ENCODE measurements at regions not wholly inside any gene's neighbourhood (a gene's known extent, or its start where the extent isn't known, plus 50 kb on each side); places are given as distances from the start of the nearest gene placed in this dataset.

DNA sequence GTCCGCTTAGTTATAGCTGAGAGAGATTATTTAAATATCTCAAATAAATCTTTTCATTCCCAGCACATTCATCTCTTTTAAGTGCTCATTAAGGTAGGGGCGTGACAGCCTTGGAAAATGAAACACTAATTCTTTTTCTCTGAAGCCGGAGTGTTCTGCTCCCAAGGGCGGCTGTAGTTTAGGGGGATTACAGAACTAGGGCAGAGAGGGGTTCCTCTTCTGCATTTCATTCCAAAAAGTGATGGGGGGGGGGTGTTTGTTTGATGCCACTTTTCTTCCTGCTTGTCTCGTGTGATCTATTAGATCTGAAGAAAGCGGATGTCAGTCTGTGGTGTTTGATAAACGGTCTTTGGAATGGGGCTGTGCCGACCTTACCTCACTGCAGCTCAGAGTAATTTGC is 506.5 kb upstream of the MGMT start:
- ATAC-seq (replicated peaks) = no peak
- no peaks in the 10 kb centered on the region for H3K36me3 Mint-ChIP-seq
- no peak overlapping the region for H3K27ac Mint-ChIP-seq

DNA sequence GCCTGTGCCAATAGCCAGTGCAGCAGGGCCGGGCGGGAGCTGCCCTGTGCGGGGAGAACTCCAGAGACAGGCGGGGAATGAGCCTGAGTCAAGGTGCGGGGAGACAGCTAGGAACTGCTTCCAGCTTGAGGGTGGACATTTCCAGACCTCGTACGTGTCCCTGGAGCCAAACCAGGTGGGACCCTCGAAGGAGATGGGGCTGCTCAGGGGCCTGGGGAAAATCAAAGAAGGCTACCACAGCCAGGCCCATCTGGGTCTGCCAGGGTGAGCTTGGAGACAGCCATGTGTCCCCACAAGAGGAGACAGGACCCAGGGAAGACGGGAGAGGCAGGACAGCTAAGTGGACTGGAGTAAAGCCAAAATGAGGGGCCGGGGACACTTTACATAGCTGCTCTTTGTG is 504.9 kb upstream of the MGMT start:
- no peak overlapping the region for H3K27ac Mint-ChIP-seq
- peaks cover 0 to 4% of the 10 kb centered on the region in 2 donors for H3K27me3 Mint-ChIP-seq
- H3K4me1 Mint-ChIP-seq = no peaks in the 10 kb centered on the region
- no peak for DNase-seq
- H3K4me3 Mint-ChIP-seq = no peak overlapping the region
- ATAC-seq (replicated peaks) = no peak
- no peaks in the 10 kb centered on the region for H3K36me3 Mint-ChIP-seq
- peaks cover 0 to 7% of the 10 kb centered on the region in 2 donors for H3K9me3 Mint-ChIP-seq

More for the DNA sequence above, 506.5 kb upstream of the MGMT start:
- Mint-ChIP-seq H3K4me3 (no peak overlapping the region), H3K9me3 (peaks cover 0 to 7% of the 10 kb centered on the region in 2 donors), H3K27me3 (peaks cover 0 to 4% of the 10 kb centered on the region in 2 donors), H3K4me1 (no peaks in the 10 kb centered on the region)
- no peak for DNase-seq

DNA sequence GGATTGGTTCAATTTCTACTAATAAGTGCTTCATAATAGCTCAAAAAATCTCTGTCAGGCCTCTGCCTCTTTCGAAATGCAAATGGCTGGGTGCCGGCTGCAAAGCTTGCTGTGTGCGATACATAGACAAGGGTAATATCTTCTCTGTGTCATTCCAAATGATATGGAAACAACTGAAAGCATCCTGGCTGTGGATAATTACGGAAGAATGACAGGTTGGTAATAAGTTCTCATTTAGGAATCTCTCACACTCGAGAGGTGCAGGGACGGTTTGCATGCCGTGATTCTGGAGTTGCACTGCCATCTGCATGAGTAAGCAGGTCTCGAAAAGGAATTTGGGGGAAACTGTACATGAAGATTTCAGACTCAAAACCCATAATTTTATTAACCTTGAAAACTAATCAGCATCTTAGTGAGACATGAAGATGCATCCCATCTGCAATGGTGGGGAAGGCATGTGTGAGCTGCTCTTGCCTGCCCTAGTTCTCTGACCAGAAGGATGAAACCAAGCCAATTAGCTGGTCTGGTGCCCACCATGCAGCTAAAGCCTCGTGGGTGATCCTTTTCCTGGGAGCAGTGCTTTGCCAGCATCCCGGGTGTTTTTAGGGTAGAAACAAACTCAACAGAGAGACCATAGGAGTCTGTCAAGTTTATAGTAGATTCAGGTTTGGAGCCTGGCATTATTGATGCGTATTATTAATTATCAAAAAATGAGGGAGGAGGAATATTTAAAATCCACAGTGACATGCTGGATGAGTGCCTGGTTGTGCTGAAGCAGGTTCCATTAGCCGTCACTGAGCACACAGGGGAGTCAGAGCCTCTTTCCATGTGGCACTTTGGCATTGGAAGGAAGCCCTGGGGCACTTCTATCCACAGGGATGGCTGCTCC is 503.6 kb upstream of the MGMT start:
- no peak overlapping the region for H3K27ac Mint-ChIP-seq
- DNase-seq (no peak), ATAC-seq (replicated peaks) (no peak)
- H3K36me3 Mint-ChIP-seq = no peaks in the 10 kb centered on the region
- H3K27me3 Mint-ChIP-seq = peaks cover 0 to 4% of the 10 kb centered on the region in 2 donors
- H3K9me3 Mint-ChIP-seq = peaks cover 0 to 7% of the 10 kb centered on the region in 2 donors
- H3K4me1 Mint-ChIP-seq = no peaks in the 10 kb centered on the region
- H3K4me3 Mint-ChIP-seq = no peak overlapping the region

DNA sequence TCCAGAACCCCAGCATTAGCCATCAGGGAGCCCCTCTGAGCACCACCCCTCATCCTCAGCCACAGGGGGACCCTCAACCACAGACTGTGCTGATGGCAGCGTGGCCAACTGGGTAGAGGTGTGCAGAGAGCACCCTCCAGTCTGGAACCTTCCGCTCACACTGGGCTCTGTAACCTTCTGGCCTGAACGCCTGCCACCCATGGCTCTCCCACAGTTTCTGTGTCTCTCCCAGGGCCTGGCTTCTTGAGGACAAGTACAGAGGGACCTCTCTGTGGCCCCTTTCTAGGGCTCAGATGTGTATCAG is 503.0 kb upstream of the MGMT start:
- no peaks in the 10 kb centered on the region for H3K36me3 Mint-ChIP-seq
- DNase-seq = no peak
- H3K4me3 Mint-ChIP-seq = no peak overlapping the region
- no peak for ATAC-seq (replicated peaks)
- H3K27me3 Mint-ChIP-seq = peaks cover 0 to 4% of the 10 kb centered on the region in 2 donors
- no peak overlapping the region for H3K27ac Mint-ChIP-seq
- H3K9me3 Mint-ChIP-seq = peaks cover 0 to 7% of the 10 kb centered on the region in 2 donors
- no peaks in the 10 kb centered on the region for H3K4me1 Mint-ChIP-seq

DNA sequence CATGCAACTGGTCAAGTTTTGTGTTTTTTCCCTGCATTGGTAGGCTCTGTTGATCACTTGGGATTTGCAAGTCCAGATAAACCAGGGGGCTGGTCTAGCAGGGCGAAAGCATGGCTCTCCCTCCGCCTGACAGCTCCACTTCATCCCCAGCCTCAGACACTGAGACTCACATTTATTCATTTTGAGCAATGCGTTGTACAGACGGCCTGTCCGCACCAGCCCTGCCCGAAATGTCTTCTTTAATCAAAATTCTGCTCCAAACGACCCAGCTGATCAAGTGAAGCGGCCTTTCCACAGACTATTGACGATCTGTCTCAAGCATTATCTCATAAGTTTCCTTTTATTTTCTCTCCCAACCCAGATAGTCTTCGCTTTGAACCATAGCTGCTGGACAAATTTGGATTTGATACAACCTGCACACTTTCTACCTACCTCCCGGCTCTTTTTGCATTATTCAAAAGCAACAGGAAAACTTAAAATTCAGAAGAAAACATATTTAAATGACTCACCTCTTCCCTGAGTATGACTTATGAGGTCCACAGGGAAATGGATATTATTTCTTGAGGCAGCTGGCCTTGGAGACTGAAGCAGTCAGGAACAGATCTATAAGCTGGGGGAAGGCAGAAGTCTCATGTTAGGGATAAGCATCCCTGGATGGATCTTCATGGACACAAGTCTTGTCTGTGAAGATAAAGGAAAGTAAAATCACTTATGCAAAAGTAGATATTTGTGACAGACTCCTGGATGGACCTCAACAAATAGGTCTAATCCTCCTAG is 498.9 kb upstream of the MGMT start:
- Mint-ChIP-seq H3K4me1 (no peaks in the 10 kb centered on the region), H3K27ac (no peak overlapping the region)

DNA sequence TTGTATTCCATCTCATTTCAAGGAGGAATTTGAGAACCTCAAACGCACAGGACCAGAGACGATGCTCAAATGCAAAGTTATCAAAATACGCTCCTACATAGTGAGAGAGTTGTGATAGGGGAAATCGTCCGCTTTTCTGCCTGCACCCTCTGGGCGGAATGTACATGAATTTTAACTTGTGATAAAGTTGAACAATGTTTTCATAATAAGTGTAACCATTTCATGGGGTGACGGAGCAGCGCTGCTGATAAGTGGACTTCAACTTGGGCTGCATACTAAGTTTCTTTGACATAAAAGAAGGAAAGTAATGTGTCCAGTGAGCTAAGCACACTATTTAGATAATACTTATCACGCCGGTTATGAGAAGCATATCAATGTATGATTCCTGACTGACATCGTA is 497.5 kb upstream of the MGMT start:
- Mint-ChIP-seq H3K4me3 (no peak overlapping the region), H3K36me3 (no peaks in the 10 kb centered on the region), H3K4me1 (no peaks in the 10 kb centered on the region), H3K27ac (no peak overlapping the region), H3K27me3 (no peaks in the 10 kb centered on the region), H3K9me3 (peaks cover 0 to 7% of the 10 kb centered on the region in 2 donors)
- ATAC-seq (replicated peaks) (no peak), DNase-seq (no peak)

More for the DNA sequence above, 498.9 kb upstream of the MGMT start:
- DNase-seq (no peak), ATAC-seq (replicated peaks) (no peak)
- Mint-ChIP-seq H3K4me3 (no peak overlapping the region), H3K9me3 (peaks cover 0 to 7% of the 10 kb centered on the region in 2 donors), H3K36me3 (no peaks in the 10 kb centered on the region), H3K27me3 (no peaks in the 10 kb centered on the region)

DNA sequence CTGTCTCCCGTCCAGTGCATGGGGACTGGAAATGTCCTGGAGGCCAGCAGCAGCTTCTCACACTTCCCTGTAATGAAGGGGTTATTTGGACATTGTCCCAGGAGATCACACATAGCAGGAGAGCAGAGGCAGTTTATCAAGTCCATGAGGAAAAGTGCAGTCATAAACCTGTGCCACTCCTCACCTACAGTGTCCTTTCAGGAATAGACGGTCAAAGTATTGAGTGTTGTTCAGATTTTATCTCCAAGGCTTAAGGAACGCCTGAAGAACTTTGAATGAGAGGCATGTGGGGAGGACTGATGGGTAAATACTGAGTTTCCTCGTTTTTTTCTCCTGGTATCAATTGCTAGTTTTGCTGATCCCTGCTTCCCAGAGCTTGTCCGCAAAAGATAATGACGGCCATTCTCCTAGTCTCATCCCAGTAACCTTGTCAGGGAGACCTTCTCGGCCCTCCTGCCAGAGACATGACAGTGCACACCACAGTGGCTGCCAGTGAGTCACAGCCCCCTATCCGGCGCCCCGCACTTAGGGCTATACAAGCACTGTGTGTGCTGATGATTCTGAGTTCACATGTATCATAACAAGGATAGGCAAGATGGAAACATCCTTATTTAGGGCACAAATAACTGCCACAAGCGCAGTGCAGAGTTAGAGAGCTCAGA is 495.5 kb upstream of the MGMT start:
- Mint-ChIP-seq H3K36me3 (no peaks in the 10 kb centered on the region), H3K27ac (no peak overlapping the region), H3K4me1 (no peaks in the 10 kb centered on the region), H3K4me3 (no peak overlapping the region), H3K9me3 (no peaks in the 10 kb centered on the region), H3K27me3 (no peaks in the 10 kb centered on the region)
- ATAC-seq (replicated peaks) (no peak), DNase-seq (no peak)

DNA sequence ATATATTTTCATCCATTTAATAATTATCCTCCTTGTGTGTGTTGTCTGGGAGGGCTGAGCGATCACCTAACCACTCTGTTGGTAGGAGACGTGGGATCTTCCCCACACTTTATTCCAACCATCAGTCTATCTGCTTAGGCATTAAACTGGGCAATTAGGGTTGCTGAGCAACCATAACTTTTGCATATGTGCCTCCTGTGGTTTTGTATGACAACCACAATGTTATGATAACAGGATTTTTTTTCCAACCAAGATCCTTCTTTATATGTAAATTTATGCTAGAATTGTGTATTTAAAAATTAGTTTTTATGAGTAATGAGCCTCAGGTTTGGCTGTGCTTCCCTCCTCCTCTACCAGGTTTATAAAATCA is 495.0 kb upstream of the MGMT start:
- no peak overlapping the region for H3K4me3 Mint-ChIP-seq
- H3K9me3 Mint-ChIP-seq = no peaks in the 10 kb centered on the region
- H3K27ac Mint-ChIP-seq = no peak overlapping the region
- no peaks in the 10 kb centered on the region for H3K4me1 Mint-ChIP-seq
- H3K27me3 Mint-ChIP-seq = no peaks in the 10 kb centered on the region
- no peak for ATAC-seq (replicated peaks)
- no peaks in the 10 kb centered on the region for H3K36me3 Mint-ChIP-seq
- no peak for DNase-seq

DNA sequence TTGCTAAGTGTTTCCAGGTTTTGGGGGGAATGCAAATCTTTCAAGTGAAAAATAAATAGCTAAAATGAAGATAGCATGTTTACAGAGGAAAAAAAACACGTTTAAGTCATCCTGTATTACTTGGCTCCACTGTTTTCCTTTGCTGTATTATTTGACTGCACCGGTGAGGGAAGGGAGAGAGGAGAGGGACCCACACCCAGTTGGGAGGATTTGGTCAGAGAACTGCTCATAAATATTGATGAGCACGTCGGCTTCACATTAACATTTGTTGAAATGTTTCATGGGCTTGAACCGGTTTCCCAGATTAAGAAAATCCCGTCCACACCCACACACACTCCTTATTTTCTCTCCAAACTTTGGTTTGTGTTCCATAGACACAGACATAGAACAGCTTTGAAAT is 493.8 kb upstream of the MGMT start:
- Mint-ChIP-seq H3K9me3 (no peaks in the 10 kb centered on the region), H3K27ac (no peak overlapping the region), H3K36me3 (no peaks in the 10 kb centered on the region), H3K4me3 (no peak overlapping the region), H3K4me1 (no peaks in the 10 kb centered on the region), H3K27me3 (no peaks in the 10 kb centered on the region)
- DNase-seq (no peak), ATAC-seq (replicated peaks) (no peak)

DNA sequence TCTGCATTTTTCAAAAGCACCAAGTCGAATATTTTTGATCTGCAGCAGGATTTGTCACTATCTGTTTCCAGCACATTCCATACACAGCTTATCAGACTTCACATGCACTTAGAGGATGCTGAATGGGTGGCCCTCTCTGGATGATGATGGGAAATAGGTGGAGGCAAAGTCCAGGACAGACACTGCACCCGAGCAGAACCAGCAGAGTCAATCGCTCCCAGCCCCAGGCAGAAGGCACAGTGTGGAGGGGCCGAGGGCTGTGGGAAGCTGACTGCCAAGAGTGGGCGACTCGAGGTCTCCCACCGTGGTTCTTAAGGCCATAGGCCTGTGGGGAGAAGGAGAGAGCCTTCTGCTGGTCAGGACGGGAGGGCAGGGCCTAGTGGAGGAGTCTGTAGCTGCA is 490.2 kb upstream of the MGMT start:
- no peaks in the 10 kb centered on the region for H3K4me1 Mint-ChIP-seq

DNA sequence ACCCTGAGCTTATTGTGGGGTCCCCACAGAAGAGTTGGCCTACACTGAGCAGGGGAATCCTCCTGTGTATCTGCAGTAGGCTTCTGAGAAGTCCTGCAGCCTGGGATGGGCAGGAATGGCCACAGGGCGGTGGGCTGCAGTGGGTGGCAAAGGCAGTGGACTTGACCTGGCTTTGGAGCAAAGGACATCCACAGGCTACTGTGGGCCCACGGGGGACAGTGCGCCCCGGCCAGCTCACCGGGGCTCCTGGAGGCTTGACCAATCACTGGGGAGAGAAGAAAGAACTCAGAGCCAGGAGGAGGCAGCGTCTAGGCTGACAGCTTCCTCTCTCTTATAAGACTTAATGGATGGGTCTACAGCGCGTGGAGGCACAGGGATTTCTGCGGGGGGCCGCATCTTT is 488.8 kb upstream of the MGMT start:
- DNase-seq = no peak
- no peak overlapping the region for H3K27ac Mint-ChIP-seq
- no peaks in the 10 kb centered on the region for H3K27me3 Mint-ChIP-seq
- H3K9me3 Mint-ChIP-seq = no peaks in the 10 kb centered on the region
- no peak for ATAC-seq (replicated peaks)
- no peaks in the 10 kb centered on the region for H3K36me3 Mint-ChIP-seq
- no peak overlapping the region for H3K4me3 Mint-ChIP-seq
- H3K4me1 Mint-ChIP-seq = no peaks in the 10 kb centered on the region

More for the DNA sequence above, 490.2 kb upstream of the MGMT start:
- ATAC-seq (replicated peaks) = no peak
- Mint-ChIP-seq H3K27ac (no peak overlapping the region), H3K4me3 (no peak overlapping the region), H3K9me3 (no peaks in the 10 kb centered on the region), H3K27me3 (no peaks in the 10 kb centered on the region), H3K36me3 (no peaks in the 10 kb centered on the region)
- no peak for DNase-seq

DNA sequence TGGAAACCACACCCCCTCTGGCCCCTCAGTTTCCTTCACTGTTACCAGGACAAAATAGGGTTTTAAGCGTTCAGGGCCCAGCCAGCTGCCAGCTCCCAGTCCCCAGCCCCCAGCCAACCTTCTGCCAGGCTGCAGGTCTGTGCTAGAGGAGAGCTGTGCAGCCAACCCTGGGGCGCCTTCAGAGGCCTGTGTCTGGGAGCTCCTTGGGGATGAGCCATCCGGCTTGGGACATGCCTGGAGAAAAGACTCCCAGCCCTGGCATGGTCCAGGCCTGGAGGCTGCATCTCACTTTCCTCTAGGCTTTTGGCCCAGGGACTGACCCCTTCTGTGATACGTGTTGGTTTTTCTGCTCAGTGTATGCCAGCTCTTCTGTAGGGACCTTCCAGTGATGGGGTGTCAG is 487.6 kb upstream of the MGMT start:
- Mint-ChIP-seq H3K4me3 (no peak overlapping the region), H3K27ac (no peak overlapping the region), H3K4me1 (no peaks in the 10 kb centered on the region), H3K9me3 (no peaks in the 10 kb centered on the region), H3K36me3 (no peaks in the 10 kb centered on the region), H3K27me3 (no peaks in the 10 kb centered on the region)
- ATAC-seq (replicated peaks) (no peak), DNase-seq (no peak)

DNA sequence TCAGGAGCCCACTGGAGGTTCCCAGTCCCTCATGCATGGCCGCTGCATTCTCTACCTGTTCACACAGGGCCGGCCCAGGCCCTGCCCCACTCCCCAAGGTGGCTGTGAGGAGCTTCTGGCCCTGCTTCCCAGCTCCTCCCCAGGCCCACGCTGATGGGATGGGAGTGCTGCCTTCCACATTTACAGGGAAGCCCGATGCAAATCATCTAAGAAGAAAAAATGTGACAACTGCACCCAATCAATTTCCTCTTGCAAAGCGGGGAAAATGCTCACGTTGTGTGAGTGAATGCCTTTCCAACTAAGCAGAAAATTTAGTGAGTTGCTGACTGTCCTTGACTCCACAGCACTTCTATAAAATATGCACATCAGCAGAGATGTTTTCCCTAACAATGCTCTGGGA is 485.8 kb upstream of the MGMT start:
- H3K9me3 Mint-ChIP-seq = no peaks in the 10 kb centered on the region
- no peaks in the 10 kb centered on the region for H3K4me1 Mint-ChIP-seq
- ATAC-seq (replicated peaks) (no peak), DNase-seq (no peak)
- no peak overlapping the region for H3K27ac Mint-ChIP-seq
- no peaks in the 10 kb centered on the region for H3K27me3 Mint-ChIP-seq
- no peak overlapping the region for H3K4me3 Mint-ChIP-seq
- no peaks in the 10 kb centered on the region for H3K36me3 Mint-ChIP-seq

DNA sequence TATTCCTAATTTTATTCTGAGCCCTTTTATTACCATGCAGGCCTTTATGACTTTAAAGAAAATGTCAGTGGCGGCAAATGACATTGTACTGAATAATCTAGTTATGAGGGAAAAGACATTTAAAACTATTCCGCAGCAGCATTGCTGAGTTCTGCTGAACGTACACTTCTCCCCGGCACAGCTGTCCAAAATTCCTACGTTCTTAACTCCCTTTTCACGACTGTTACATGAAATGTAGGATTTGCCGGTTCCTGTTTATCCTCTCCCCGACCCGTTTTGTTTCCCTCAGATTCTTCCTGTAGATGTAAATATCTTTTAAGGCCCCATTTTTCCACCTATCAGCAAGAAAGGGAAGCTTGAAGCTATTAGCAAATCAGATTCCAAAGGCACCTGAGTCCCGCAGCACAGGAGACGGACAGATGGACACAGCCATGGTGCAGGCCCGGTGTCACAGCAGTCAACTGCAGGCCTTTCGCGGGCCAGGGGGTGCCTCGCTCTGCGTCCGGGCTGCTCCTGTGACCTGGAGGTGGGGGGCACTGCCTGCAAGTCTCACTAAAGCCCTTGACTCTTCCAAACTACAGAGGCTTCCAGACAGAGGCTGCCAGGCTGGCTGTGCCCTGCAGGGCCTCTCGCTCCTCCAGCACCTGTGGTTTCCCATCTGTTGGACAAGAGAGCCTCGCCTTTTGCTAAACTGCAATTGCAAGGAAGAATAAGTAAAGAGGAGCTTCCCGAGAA is 485.0 kb upstream of the MGMT start:
- DNase-seq = no peak
- Mint-ChIP-seq H3K9me3 (no peaks in the 10 kb centered on the region), H3K27ac (no peak overlapping the region), H3K27me3 (no peaks in the 10 kb centered on the region), H3K4me3 (no peak overlapping the region), H3K4me1 (no peaks in the 10 kb centered on the region), H3K36me3 (no peaks in the 10 kb centered on the region)
- ATAC-seq (replicated peaks) = no peak

Data from stimulated activated naive B cell treated with anti-CD40 and anti-IgM and Interleukin-4, amounts not matched to agents 10 μg/mL and 1 μg/mL and 100 μg/mL, for 72 hours (primary cell).